ENCODE measurements at regions not wholly inside any gene's neighbourhood (a gene's known extent, or its start where the extent isn't known, plus 50 kb on each side); places are given as distances from the start of the nearest gene placed in this dataset.
"Not testable (repeated sequence)": the region's sequence is repeated elsewhere in the genome, so short reads cannot be mapped to it uniquely, and the experiment has no call there.

- TF ChIP-seq, protein P1, sequence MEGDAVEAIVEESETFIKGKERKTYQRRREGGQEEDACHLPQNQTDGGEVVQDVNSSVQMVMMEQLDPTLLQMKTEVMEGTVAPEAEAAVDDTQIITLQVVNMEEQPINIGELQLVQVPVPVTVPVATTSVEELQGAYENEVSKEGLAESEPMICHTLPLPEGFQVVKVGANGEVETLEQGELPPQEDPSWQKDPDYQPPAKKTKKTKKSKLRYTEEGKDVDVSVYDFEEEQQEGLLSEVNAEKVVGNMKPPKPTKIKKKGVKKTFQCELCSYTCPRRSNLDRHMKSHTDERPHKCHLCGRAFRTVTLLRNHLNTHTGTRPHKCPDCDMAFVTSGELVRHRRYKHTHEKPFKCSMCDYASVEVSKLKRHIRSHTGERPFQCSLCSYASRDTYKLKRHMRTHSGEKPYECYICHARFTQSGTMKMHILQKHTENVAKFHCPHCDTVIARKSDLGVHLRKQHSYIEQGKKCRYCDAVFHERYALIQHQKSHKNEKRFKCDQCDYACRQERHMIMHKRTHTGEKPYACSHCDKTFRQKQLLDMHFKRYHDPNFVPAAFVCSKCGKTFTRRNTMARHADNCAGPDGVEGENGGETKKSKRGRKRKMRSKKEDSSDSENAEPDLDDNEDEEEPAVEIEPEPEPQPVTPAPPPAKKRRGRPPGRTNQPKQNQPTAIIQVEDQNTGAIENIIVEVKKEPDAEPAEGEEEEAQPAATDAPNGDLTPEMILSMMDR (IDR thresholded peaks at IDR 0.05; ENCODE audit: borderline replicate concordance, extremely low read depth, low read length, poor library complexity, severe bottlenecking): not testable (repeated sequence)
- not testable (repeated sequence) for TF ChIP-seq EZH2 (IDR thresholded peaks at IDR 0.05; ENCODE audit: borderline replicate concordance, low read depth, low read length, severe bottlenecking)
These were observed 623.1 kb downstream of the DSC3 start for GRCh38 chr18:30419399-30419798.
